HTR-8/SVneo (cell line): ENCODE measurements at regions not wholly inside any gene's neighbourhood (a gene's known extent, or its start where the extent isn't known, plus 50 kb on each side); places are given as distances from the start of the nearest gene placed in this dataset.
"Not testable (repeated sequence)": the region's sequence is repeated elsewhere in the genome, so short reads cannot be mapped to it uniquely, and the experiment has no call there.

Source experiments
- DNase-seq: peaks from one replicate; pipeline ENCODE4 v3.0.0; 2011; ENCODE audit warnings: low spot score, mixed read lengths; ENCODE audit not compliant: insufficient read length
- FAIRE-seq: peaks from 2 replicates; lab custom pipeline; 2011; peaks lifted over from hg19 to GRCh38; lab: Jason Lieb, UNC

DNA sequence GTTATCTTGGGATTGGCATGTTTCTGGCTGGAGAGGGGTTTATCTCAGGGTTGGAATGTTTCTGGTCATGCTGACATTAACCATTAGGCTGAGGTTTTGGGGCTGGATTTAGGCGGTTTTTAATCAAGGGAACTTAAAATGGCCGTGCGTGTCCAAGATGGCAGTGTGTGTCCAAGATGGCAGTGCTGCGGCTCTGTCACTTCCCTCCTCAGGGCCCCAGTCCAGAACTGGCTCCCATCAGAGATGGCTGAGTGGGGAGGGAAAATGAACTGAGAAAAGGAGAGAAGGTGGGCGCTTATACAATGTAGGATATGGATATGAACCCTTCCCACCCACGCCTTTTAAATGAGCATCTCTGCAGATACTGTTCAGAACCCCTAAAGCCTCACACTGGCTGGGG is 175.5 kb upstream of the MYT1L start:
- no peak for DNase-seq
- FAIRE-seq, result no peak

- DNase-seq (no peak), FAIRE-seq (no peak)
These were observed 174.5 kb upstream of the MYT1L start for GRCh38 chr2:2505604-2506003.

- DNase-seq, result no peak
- FAIRE-seq, result no peak
These were observed 172.9 kb upstream of the MYT1L start for GRCh38 chr2:2503864-2504418.

GRCh38 chr2:2502201-2502549 is 171.1 kb upstream of the MYT1L start:
- no peak for FAIRE-seq
- no peak for DNase-seq

DNA sequence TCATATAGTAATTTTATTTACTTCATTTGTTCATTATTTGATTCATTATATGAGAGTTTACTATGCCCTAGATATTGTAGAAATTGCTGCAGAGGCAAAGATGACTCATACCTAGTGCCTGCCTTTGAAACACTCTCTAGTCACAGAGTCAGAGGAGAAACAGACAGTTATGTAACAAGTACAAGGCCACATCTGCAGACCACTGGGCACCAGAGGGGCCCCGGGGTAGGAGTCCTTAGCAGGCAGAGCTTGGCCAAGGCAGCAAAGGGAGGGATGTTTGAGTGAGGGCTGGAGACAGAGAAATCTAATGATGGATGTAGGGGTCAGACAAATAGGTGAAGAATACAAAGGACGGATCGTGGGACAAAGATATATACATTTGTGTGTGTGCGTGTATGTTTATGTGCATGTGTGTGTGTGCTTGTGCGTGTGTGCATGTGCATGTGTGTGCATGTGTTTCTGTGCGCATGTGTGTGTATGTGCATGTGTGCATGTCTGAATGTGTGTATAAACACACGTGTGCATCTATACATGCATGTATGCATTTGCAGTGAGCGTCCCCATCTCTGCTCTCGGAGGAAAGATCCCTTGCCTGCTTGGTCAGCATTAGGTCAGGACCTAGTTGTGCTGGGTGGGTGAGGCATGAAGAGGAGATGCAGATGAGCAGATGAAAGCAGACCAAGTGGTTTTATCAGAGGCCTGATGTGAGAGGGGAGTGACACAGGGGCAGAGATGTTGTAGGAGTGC is 170.6 kb upstream of the MYT1L start:
- DNase-seq (no peak), FAIRE-seq (no peak)

DNA sequence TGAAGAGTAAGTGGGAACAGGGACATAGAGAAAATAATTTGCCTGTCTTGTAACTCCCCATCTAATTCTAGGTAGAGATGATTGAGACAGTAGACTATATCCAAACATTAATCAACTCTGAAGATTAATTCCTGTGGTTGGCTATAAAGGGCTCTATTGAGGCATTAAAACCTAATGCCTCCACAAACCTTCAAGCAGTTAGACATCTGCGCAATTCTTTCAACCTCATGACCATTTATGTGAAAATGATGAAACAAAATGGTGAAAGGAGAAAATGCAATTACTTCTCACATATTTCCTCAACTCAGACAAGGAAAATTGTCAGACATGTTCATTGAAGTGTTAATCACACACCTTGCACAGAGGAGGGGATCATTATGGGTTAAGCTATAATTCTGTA is 164.5 kb upstream of the MYT1L start:
- FAIRE-seq, result no peak
- no peak for DNase-seq

DNA sequence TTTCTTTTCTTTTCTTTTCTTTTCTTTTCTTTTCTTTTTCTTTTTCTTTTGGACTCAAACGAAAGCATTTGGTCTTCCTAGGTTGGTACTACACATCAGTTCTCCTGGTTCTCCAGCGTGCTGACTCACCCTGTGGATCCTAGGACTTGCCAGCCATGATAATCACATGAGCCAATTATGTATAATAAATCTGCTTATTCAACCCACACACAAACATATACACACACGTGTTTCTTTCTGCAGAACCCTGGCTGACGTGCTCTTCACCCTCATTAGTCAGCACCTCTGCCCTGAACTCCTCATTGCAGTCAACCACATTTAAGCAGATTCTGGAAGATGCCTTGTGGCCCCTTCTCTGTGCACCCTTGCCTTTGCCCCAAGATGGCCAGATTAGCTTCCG is 162.4 kb upstream of the MYT1L start:
- FAIRE-seq (no peak), DNase-seq (no peak)

GRCh38 chr2:2492800-2493199 is 161.7 kb upstream of the MYT1L start:
- DNase-seq (no peak), FAIRE-seq (no peak)

DNA sequence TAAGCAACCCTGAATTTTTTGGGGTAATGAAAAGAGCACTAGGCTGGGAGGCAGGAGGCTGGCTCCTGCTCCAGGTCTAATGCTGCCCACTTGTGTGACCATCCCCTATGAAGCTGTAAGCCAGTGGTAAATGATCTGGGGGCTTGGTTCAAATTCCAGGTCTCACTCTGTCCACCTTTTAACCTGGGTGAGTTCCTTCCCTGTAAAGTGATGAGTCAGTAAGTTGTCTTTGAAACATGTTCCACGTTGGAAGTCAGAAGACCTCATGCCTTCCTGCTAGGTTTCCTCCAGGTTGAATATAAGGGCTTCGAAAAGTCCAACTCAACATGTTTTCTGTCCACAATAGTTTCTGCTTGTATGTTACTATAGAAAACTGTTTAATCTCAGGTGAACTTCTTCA is 160.9 kb upstream of the MYT1L start:
- no peak for FAIRE-seq
- DNase-seq, result no peak

DNA sequence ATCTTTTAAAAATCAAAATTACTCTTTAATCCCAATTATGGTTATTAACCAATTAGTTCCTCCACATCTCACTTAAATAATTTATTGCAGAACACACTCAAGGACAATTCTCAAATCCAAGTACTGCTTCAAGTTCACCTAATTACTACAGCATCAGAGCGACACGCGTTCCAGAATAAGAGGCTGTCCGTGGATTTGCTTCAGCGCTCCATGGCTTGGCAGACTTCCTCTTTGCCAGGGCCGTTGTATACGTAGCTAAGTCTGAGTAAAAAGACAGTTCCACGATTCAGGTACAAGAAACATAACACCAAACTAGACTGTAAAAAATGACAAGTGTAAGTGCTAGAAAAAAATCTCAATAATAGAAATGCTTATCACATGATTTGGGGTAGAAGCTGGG is 153.2 kb upstream of the MYT1L start:
- FAIRE-seq, result no peak
- DNase-seq, result no peak

DNA sequence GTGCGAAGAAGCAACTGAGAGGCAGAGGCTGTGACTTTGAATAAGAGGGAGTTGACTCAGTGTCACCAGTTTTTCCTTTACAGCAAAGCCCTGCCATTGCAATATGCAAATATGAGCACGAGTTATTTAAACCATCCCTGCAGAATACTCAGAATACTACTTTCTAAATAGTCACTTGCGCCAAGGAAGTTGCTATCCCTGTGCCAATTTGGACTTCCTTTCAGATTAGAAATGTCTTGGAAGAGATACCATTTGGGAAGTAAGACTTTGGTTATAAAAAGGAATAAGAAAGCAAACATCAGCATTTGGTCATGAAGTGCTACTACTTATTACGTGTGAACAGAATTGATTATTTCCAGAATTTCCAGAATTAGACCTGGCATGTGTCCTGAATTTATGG is 151.8 kb upstream of the MYT1L start:
- no peak for FAIRE-seq

DNA sequence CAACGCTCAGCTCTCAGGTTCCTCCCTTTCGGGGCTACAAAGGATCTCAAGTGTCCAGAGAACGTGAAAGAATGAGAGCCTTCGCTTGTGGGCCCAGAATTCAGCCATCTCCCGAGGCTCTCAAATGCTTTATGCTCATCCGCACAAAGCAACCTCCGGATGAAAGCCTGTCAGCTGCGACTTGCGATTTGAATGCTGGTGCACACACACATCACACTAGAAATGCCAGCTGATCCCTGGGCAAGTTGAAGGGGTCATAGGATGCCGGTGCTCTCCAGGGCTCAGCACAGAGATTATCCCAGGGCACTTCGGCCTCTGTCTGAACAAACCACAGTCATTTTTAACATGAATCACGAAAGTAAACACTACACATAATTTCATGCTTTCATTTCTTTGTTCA is 141.8 kb upstream of the MYT1L start:
- FAIRE-seq, result peak; percentile 26
- no peak for DNase-seq

More for the DNA sequence above, 151.8 kb upstream of the MYT1L start:
- DNase-seq, result no peak

DNA sequence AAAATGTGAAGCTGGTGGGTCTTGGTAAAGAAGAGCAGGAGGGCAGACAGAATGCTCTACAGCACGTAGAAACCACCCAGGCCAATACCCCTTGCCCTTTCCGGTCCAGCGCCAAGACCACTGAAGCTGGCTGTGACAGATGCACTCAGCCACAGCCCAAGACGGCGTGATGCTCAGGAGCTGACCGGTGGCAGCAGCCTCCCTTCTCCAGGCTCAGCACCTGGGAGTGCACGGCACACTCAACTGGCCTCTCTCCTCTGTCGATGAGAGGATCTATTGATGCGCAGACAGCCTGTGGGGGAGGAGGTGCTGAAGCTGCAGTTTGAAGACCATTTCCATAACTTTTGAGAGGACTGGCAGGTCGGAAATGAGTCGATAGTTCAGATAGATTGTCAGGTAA is 141.0 kb upstream of the MYT1L start:
- no peak for FAIRE-seq

DNA sequence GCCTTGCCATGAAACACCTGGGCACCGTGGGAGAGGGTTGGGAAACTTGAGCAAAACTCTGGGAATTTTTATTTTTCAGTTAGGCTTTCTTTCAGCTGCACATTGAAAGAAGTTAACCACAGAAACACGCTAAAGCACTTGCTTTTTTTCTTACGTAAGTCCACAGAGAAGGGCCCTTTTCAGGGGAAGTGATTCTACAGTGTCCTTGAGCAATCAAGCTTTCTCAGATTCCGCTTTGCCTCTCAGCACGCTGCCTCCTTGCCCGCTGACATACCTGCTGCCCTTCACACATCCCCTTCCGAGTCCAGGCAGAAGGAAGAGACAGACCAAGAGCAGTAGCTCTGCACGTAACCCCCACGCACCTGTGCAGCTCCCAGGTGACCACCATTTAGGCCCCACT is 135.5 kb upstream of the MYT1L start:
- FAIRE-seq (no peak), DNase-seq (no peak)

More for the DNA sequence above, 141.0 kb upstream of the MYT1L start:
- no peak for DNase-seq

GRCh38 chr2:2464643-2465042 is 133.6 kb upstream of the MYT1L start:
- no peak for FAIRE-seq
- no peak for DNase-seq

GRCh38 chr2:2464094-2464493 is 133.0 kb upstream of the MYT1L start:
- FAIRE-seq, result no peak
- no peak for DNase-seq

GRCh38 chr2:2456721-2457120 is 125.6 kb upstream of the MYT1L start:
- FAIRE-seq (no peak), DNase-seq (no peak)

DNA sequence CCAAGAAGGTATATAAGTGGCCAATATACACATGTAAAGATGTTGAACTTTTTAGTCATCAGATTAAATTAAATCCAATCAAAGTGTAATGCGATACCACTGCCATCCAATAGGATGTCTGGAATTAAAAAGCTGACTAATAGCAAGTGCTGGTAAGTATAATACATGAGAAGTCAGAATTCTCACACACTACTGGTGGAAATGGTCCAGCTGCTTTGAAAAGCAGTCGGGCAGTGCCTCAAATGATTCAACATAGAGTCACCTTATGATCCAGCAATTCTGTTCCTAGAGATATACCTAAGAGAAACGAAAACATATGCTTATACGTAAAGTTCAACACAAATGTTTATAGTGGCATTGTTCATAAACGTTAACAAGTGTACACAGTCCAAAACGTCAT is 124.1 kb upstream of the MYT1L start:
- FAIRE-seq (no peak), DNase-seq (no peak)

- no peak for DNase-seq
These were observed 121.9 kb upstream of the MYT1L start for GRCh38 chr2:2452961-2453360.

GRCh38 chr2:2451275-2451674 is 120.2 kb upstream of the MYT1L start:
- DNase-seq, FAIRE-seq: not testable (repeated sequence)

More at GRCh38 chr2:2452961-2453360, 121.9 kb upstream of the MYT1L start:
- FAIRE-seq, result no peak

DNA sequence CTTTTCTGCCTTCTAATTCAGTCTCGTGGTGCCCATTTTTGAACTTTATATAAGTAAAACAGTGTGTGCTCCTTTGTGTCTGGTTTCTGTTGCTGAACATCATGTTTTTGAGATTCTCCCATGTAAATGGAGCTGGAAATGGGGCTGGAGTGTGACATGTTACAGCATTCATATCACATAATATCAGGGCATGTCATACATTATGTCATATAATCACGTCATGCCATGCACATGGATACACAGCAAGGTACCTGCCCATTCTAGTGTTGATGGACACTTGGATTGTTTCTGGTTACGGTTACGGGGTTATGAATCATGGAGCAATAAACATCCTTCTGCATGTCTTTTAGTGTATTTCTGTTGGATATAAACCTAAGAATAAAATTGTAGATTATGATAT is 117.1 kb upstream of the MYT1L start:
- FAIRE-seq (no peak), DNase-seq (no peak)

- DNase-seq, result no peak
- FAIRE-seq, result no peak
These were observed 91.5 kb upstream of the MYT1L start for GRCh38 chr2:2422621-2423020.
